Endothelial cell of umbilical vein (primary cell): ENCODE measurements at regions not wholly inside any gene's neighbourhood (a gene's known extent, or its start where the extent isn't known, plus 50 kb on each side); places are given as distances from the start of the nearest gene placed in this dataset.

Experiments
- BruUV-seq: library from RNA; stranded (reverse); fragments of 400-500 nt; replicated peaks from 2 replicates; lab custom pipeline; 2021; lab: Mats Ljungman, UMichigan
- CTCF ChIA-PET: fragments of 300-600, 350-600 bp; sonication (Branson Sonifier 250); formaldehyde crosslinking; loops from one replicate; lab custom pipeline; 2021; ENCODE audit warnings: antibody characterized with exemption, inconsistent platforms; lab: Charles Lee
- POLR2A ChIA-PET: fragments of 300-600, 350-600 bp; sonication (Branson Sonifier 250); formaldehyde crosslinking; loops from one replicate; lab custom pipeline; 2021; ENCODE audit warnings: antibody characterized with exemption, inconsistent platforms; lab: Charles Lee
- DNase-seq: peaks from one replicate; pipeline ENCODE4 v3.0.0-alpha.2; 2011; ENCODE audit warnings: low read depth, low spot score
- FAIRE-seq: peaks from 2 replicates; lab custom pipeline; 2011; peaks lifted over from hg19 to GRCh38; lab: Jason Lieb, UNC
- H2AFZ ChIP-seq: 2 replicates; pipeline ENCODE4 v1.6.0; 2012; ENCODE audit warnings: low read depth, low read length, control low read depth, inconsistent platforms
- H3K27ac ChIP-seq: 2 replicates; pipeline ENCODE4 v1.5.1; 2011; ENCODE audit warnings: low read depth, mild to moderate bottlenecking, control low read depth, low read length, moderate library complexity; ENCODE audit not compliant: insufficient read depth
- H3K27me3 ChIP-seq, 2 experiments: 2 replicates each; pipeline versions ENCODE4 v1.6.0 to v1.6.1; 2011; ENCODE audit warnings: low read length in 2 of 2, mixed read lengths in 1 of 2; ENCODE audit not compliant: control insufficient read depth in 2 of 2, insufficient read depth in 2 of 2
- H3K36me3 ChIP-seq, 2 experiments: 2 replicates in 1 of 2; 3 replicates in 1 of 2; pipeline ENCODE4 v1.5.1; 2011; ENCODE audit warnings: low read length in 2 of 2, mild to moderate bottlenecking in 1 of 2, moderate library complexity in 1 of 2; ENCODE audit not compliant: control insufficient read depth in 2 of 2, insufficient read depth in 2 of 2; ENCODE audit errors: extremely low read depth in 1 of 2
- H3K4me1 ChIP-seq: 3 replicates; pipeline ENCODE4 v1.5.1; 2011; ENCODE audit warnings: mild to moderate bottlenecking, low read length; ENCODE audit not compliant: control insufficient read depth, insufficient read depth; ENCODE audit errors: extremely low read depth
- H3K4me2 ChIP-seq: 2 replicates; pipeline ENCODE4 v1.6.1; 2011; ENCODE audit warnings: low read length, control low read depth, mixed read lengths; ENCODE audit not compliant: insufficient read depth
- H3K4me3 ChIP-seq, 3 experiments: fragments of 200-600 bp in 1 of 3; sonication (generic), shearing (Covaris generic) in 1 of 3; replicated peaks in 1 of 3; 2 replicates each; pipeline ENCODE4 v1.5.1; 2011 to 2016; ENCODE audit warnings: control low read depth in 3 of 3, low read length in 3 of 3, mild to moderate bottlenecking in 2 of 3, inconsistent platforms in 1 of 3, low read depth in 1 of 3, moderate library complexity in 1 of 3; ENCODE audit not compliant: insufficient read depth in 1 of 3
- H3K79me2 ChIP-seq: 2 replicates; pipeline ENCODE4 v1.6.0; 2012; ENCODE audit warnings: low read length, inconsistent platforms; ENCODE audit not compliant: control insufficient read depth, insufficient read depth
- H3K9ac ChIP-seq: replicated peaks from 2 replicates; pipeline ENCODE3; 2011; ENCODE audit warnings: low read length, control low read depth; ENCODE audit not compliant: insufficient read depth; ENCODE audit errors: extremely low read depth
- H3K9me1 ChIP-seq: replicated peaks from 3 replicates; pipeline ENCODE4 v1.6.0; 2011; ENCODE audit warnings: mild to moderate bottlenecking, low read length; ENCODE audit not compliant: control insufficient read depth, insufficient read depth; ENCODE audit errors: extremely low read depth
- H3K9me3 ChIP-seq: replicated peaks from 2 replicates; pipeline ENCODE4 v1.5.1; 2012; ENCODE audit warnings: low read length, inconsistent platforms; ENCODE audit not compliant: control insufficient read depth, insufficient read depth
- H4K20me1 ChIP-seq: replicated peaks from 2 replicates; pipeline ENCODE3; 2011; ENCODE audit warnings: mild to moderate bottlenecking, low read length; ENCODE audit not compliant: control insufficient read depth, insufficient read depth; ENCODE audit errors: extremely low read depth
- EZH2 ChIP-seq: IDR thresholded peaks from 2 replicates; pipeline ENCODE4 v1.6.1; 2012; ENCODE audit warnings: borderline replicate concordance, low read depth, mild to moderate bottlenecking, moderate library complexity, low read length, inconsistent platforms; ENCODE audit not compliant: severe bottlenecking
- FOS ChIP-seq: IDR thresholded peaks from 2 replicates; pipeline ENCODE4 v1.6.1; 2011; ENCODE audit warnings: mild to moderate bottlenecking, low read length, moderate library complexity, borderline replicate concordance; ENCODE audit not compliant: insufficient read depth
- GATA2 ChIP-seq: IDR thresholded peaks from 2 replicates; pipeline ENCODE4 v1.7.0; 2011; ENCODE audit warnings: low read depth, mild to moderate bottlenecking, moderate library complexity, mixed read lengths, low read length; ENCODE audit not compliant: insufficient read length, insufficient read depth
- JUN ChIP-seq: IDR thresholded peaks from 2 replicates; pipeline ENCODE4 v1.6.1; 2011; ENCODE audit warnings: borderline replicate concordance, low read depth; ENCODE audit not compliant: insufficient read length, insufficient read depth
- MAX ChIP-seq: IDR thresholded peaks from 2 replicates; pipeline ENCODE4 v1.6.1; 2011; ENCODE audit not compliant: insufficient read depth, insufficient read length
- MYC ChIP-seq: IDR thresholded peaks from one replicate; pipeline ENCODE4 v1.6.1; 2011; ENCODE audit warnings: mild to moderate bottlenecking, low read depth, low read length
- POLR2A ChIP-seq: IDR thresholded peaks from 2 replicates; pipeline ENCODE4 v1.6.1; 2012; ENCODE audit warnings: low read depth, mild to moderate bottlenecking, control low read depth, low read length
- POLR2AphosphoS5 ChIP-seq: IDR thresholded peaks from 2 replicates; pipeline ENCODE4 v1.6.1; 2012; ENCODE audit warnings: low read depth, mild to moderate bottlenecking, control low read depth, low read length, moderate library complexity; ENCODE audit not compliant: insufficient read depth
- dilution Hi-C: fragments of 300-500 bp; cut with MboI; formaldehyde crosslinking; loops from one replicate; pipeline ENCODE4 v1.15.0; 2019; ENCODE audit warnings: low sequenced_read_pairs; ENCODE audit not compliant: extremely low pct_ligation_motif_present
- intact Hi-C: fragments of 100-400 bp; cut with micrococcal nuclease; formaldehyde crosslinking; loops from one replicate; pipeline ENCODE4 v1.10.0; 2022
- TF ChIP-seq, protein P1 (sequence below), 2 donors: IDR thresholded peaks; 1 replicate in 1 of 2; 2 replicates in 1 of 2; pipeline ENCODE4 v1.5.1; 2011; ENCODE audit warnings: low read length in 2 of 2, mild to moderate bottlenecking in 2 of 2, moderate library complexity in 2 of 2, control low read depth in 1 of 2, inconsistent platforms in 1 of 2, low read depth in 1 of 2; ENCODE audit not compliant: insufficient read depth in 1 of 2; ENCODE audit errors: extremely low read depth in 1 of 2

GRCh38 chr10:114711176-114711868 lies 53.2 kb upstream of the ABLIM1 start:
- DNase-seq: no peak
- H3K36me3 ChIP-seq: no peaks in the 10 kb centered on the region
- no peak for FAIRE-seq
- H3K9me3 ChIP-seq: no peaks in the 10 kb centered on the region
- no peaks in the 10 kb centered on the region for H3K27me3 ChIP-seq
- BruUV-seq: no TSS peak
- no peaks in the 10 kb centered on the region for H3K9me1 ChIP-seq
- TF ChIP-seq MAX: no peak
- no peak for TF ChIP-seq JUN
- TF ChIP-seq GATA2: no peak
- peaks cover 36% of the 10 kb centered on the region for H3K4me1 ChIP-seq
- POLR2A ChIA-PET: no interaction called here
- CTCF ChIA-PET: interaction anchor here (0.7 to 1.4 kb wide), 3 partner anchors 34 to 240 kb away, joined by 3 to 6 read pairs (median 3); no protein-coding TSS in a partner anchor
- H2AFZ ChIP-seq: no peak overlapping the region
- H3K9ac ChIP-seq: no peak overlapping the region
- no peak overlapping the region for H3K4me2 ChIP-seq
- intact Hi-C loops (no loop called here), dilution Hi-C loops (no loop called here)
- H3K79me2 ChIP-seq: no peaks in the 10 kb centered on the region
- no peaks in the 10 kb centered on the region for H4K20me1 ChIP-seq
- H3K27ac ChIP-seq: no peak overlapping the region
- H3K4me3 ChIP-seq: no peak overlapping the region

DNA sequence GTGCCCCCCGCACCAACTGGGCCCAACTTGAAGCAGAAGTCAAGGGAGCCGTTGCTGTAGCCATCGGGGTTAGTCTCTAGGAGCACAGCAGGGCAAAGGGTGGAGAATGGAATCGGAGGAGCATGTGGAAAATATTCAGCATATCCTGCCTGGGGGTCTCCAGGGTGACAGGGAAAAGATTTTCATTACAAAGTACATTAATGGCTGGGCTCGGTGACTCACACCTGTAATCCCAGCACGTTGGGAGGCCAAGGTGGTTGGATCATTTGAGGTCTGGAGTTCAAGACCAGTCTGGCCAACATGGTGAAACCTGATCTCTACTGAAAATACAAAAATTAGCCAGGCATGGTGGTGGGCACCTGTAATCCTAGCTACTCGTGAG lies 53.8 kb upstream of the ABLIM1 start:
- DNase-seq: no peak
- Histone ChIP-seq H2AFZ (no peak overlapping the region), H3K27ac (no peak overlapping the region), H3K4me1 (peaks cover 39% of the 10 kb centered on the region), H3K27me3 (no peaks in the 10 kb centered on the region), H3K4me2 (no peak overlapping the region), H3K9ac (no peak overlapping the region), H3K4me3 (no peak overlapping the region), H3K36me3 (no peaks in the 10 kb centered on the region), H4K20me1 (no peaks in the 10 kb centered on the region), H3K9me3 (no peaks in the 10 kb centered on the region), H3K79me2 (no peaks in the 10 kb centered on the region), H3K9me1 (no peaks in the 10 kb centered on the region)
- dilution Hi-C loops: no loop called here
- intact Hi-C loops: no loop called here
- FAIRE-seq: no peak
- ChIA-PET CTCF (interaction anchor here (0.7 to 3.6 kb wide), 2 partner anchors 8 to 34 kb away, joined by 6 to 33 read pairs; no protein-coding TSS in a partner anchor), POLR2A (no interaction called here)
- no TSS peak for BruUV-seq
- TF ChIP-seq JUN (no peak), POLR2A (no peak), POLR2AphosphoS5 (no peak), MAX (no peak), GATA2 (no peak), MYC (no peak), EZH2 (no peak), FOS (no peak)
- TF ChIP-seq, protein P1, sequence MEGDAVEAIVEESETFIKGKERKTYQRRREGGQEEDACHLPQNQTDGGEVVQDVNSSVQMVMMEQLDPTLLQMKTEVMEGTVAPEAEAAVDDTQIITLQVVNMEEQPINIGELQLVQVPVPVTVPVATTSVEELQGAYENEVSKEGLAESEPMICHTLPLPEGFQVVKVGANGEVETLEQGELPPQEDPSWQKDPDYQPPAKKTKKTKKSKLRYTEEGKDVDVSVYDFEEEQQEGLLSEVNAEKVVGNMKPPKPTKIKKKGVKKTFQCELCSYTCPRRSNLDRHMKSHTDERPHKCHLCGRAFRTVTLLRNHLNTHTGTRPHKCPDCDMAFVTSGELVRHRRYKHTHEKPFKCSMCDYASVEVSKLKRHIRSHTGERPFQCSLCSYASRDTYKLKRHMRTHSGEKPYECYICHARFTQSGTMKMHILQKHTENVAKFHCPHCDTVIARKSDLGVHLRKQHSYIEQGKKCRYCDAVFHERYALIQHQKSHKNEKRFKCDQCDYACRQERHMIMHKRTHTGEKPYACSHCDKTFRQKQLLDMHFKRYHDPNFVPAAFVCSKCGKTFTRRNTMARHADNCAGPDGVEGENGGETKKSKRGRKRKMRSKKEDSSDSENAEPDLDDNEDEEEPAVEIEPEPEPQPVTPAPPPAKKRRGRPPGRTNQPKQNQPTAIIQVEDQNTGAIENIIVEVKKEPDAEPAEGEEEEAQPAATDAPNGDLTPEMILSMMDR (IDR thresholded peaks at IDR 0.05; ENCODE audit: extremely low read depth in 1 of 2, insufficient read depth in 1 of 2, low read depth in 1 of 2, low read length in 2 of 2): no peak
